ENCODE measurements at regions not wholly inside any gene's neighbourhood (a gene's known extent, or its start where the extent isn't known, plus 50 kb on each side); places are given as distances from the start of the nearest gene placed in this dataset.

GRCh38 chr21:31397515-31397926, 53.5 kb upstream of the TIAM1 start:
- Histone ChIP-seq H3K4me2 (replicated peaks; ENCODE audit: extremely low read depth, low read length, poor library complexity, severe bottlenecking) (no peak overlapping the region), H3K4me3 (replicated peaks in 1 of 3; ENCODE audit: low read depth in 2 of 3, low read length in 3 of 3) (no peak overlapping the region), H3K9me3 (replicated peaks in 1 of 2; ENCODE audit: control insufficient read depth in 1 of 2, insufficient read depth in 1 of 2, low read length in 2 of 2) (no peaks in the 10 kb centered on the region), H3K27me3 (ENCODE audit: control insufficient read depth in 2 of 2, insufficient read depth in 2 of 2, low read length in 2 of 2) (peaks cover 0 to 2% of the 10 kb centered on the region in 2 donors), H2AFZ (ENCODE audit: insufficient read depth, low read depth, low read length, poor library complexity, severe bottlenecking) (no peak overlapping the region), H3K79me2 (ENCODE audit: insufficient read depth, low read length) (no peaks in the 10 kb centered on the region), H3K36me3 (replicated peaks in 1 of 2; ENCODE audit: control insufficient read depth in 1 of 2, insufficient read depth in 2 of 2, low read length in 2 of 2) (no peaks in the 10 kb centered on the region), H3K27ac (ENCODE audit: low read depth in 1 of 2, low read length in 2 of 2) (no peak overlapping the region), H4K20me1 (ENCODE audit: insufficient read depth, low read length) (no peaks in the 10 kb centered on the region), H3K9ac (ENCODE audit: insufficient read depth, low read length, poor library complexity, severe bottlenecking) (no peak overlapping the region), H3K4me1 (ENCODE audit: control insufficient read depth in 1 of 2, insufficient read depth in 2 of 2, low read length in 2 of 2) (no peaks in the 10 kb centered on the region)
- WGBS (ENCODE audit: insufficient coverage), result 0% methylated on average over 3 of the region's 5 CpGs
- Mint-ChIP-seq H3K27ac (no peak overlapping the region), H3K4me3 (peak overlapping the region in 1 of 2 donors; percentile 33), H3K4me1 (peaks cover 10% of the 10 kb centered on the region), H3K27me3 (ENCODE audit: low read depth in 3 of 3) (peaks cover 0 to 9% (median 8%) of the 10 kb centered on the region in 3 donors), H3K9me3 (peaks cover 0 to 5% (median 1%) of the 10 kb centered on the region in 7 donors), H3K36me3 (no peaks in the 10 kb centered on the region)
- no peak for TF ChIP-seq CTCF (IDR thresholded peaks at IDR 0.05)
- intact Hi-C loops (cut with micrococcal nuclease), result no loop called here
- no peak for DNase-seq

GRCh38 chr21:31397030-31397429, 53.0 kb upstream of the TIAM1 start:
- no peak for DNase-seq
- Histone ChIP-seq H3K9me3 (replicated peaks in 1 of 2; ENCODE audit: control insufficient read depth in 1 of 2, insufficient read depth in 1 of 2, low read length in 2 of 2) (no peaks in the 10 kb centered on the region), H3K4me1 (ENCODE audit: control insufficient read depth in 1 of 2, insufficient read depth in 2 of 2, low read length in 2 of 2) (no peaks in the 10 kb centered on the region), H4K20me1 (ENCODE audit: insufficient read depth, low read length) (no peaks in the 10 kb centered on the region), H3K9ac (ENCODE audit: insufficient read depth, low read length, poor library complexity, severe bottlenecking) (no peak overlapping the region), H2AFZ (ENCODE audit: insufficient read depth, low read depth, low read length, poor library complexity, severe bottlenecking) (no peak overlapping the region), H3K4me3 (replicated peaks in 1 of 3; ENCODE audit: low read depth in 2 of 3, low read length in 3 of 3) (no peak overlapping the region), H3K4me2 (replicated peaks; ENCODE audit: extremely low read depth, low read length, poor library complexity, severe bottlenecking) (no peak overlapping the region), H3K27ac (ENCODE audit: low read depth in 1 of 2, low read length in 2 of 2) (no peak overlapping the region), H3K79me2 (ENCODE audit: insufficient read depth, low read length) (no peaks in the 10 kb centered on the region), H3K36me3 (replicated peaks in 1 of 2; ENCODE audit: control insufficient read depth in 1 of 2, insufficient read depth in 2 of 2, low read length in 2 of 2) (no peaks in the 10 kb centered on the region), H3K27me3 (ENCODE audit: control insufficient read depth in 2 of 2, insufficient read depth in 2 of 2, low read length in 2 of 2) (peaks cover 0 to 2% of the 10 kb centered on the region in 2 donors)
- Mint-ChIP-seq H3K27me3 (ENCODE audit: low read depth in 3 of 3) (peaks cover 0 to 10% (median 9%) of the 10 kb centered on the region in 3 donors), H3K27ac (no peak overlapping the region), H3K4me3 (peak overlapping the region in 1 of 2 donors; percentile 33), H3K4me1 (peaks cover 10% of the 10 kb centered on the region), H3K9me3 (peaks cover 0 to 6% (median 1%) of the 10 kb centered on the region in 7 donors), H3K36me3 (no peaks in the 10 kb centered on the region)
- WGBS (ENCODE audit: insufficient coverage), result 50% methylated on average over 1 of the region's 5 CpGs
- TF ChIP-seq CTCF (IDR thresholded peaks at IDR 0.05), result no peak
- intact Hi-C loops (cut with micrococcal nuclease), result no loop called here

Measured in CD14-positive monocyte (primary cell).